KBM-7 (cell line): ENCODE measurements at regions not wholly inside any gene's neighbourhood (a gene's known extent, or its start where the extent isn't known, plus 50 kb on each side); places are given as distances from the start of the nearest gene placed in this dataset.
"Not testable (repeated sequence)": the region's sequence is repeated elsewhere in the genome, so short reads cannot be mapped to it uniquely, and the experiment has no call there.

Source experiments
- DNase-seq: peaks from one replicate; pipeline ENCODE4 v3.0.0-alpha.2; 2015
- in situ Hi-C: fragments of 300-500 bp; cut with MboI; formaldehyde crosslinking; loops from 2 replicates; pipeline ENCODE4 v1.14.3; 2020; ENCODE audit warnings: low sequenced_read_pairs, low pct_unique_long_range_greater_than_20kb, mixed read lengths

DNA sequence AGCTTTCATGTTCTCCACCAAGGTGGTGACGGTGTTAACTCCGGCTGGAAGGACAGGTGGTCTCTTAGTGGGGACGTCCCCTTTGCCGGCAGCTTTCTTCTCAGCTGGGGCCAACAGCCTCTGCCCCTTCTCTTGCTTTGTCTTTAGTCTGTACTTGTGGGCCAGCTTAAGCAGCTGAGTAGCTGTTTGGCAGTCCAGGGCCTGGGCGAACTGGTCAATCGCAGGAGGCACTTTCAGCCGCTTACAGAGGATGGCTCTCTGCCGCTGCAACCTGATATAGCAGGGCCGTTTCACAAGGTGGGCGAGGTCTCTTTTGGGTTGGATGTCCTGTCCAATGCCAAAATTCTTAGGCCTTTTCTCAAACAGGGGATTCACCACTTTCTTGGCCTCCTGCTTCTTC, 210.3 kb downstream of the TRIML1 start:
- in situ Hi-C loops, DNase-seq: not testable (repeated sequence)

DNA sequence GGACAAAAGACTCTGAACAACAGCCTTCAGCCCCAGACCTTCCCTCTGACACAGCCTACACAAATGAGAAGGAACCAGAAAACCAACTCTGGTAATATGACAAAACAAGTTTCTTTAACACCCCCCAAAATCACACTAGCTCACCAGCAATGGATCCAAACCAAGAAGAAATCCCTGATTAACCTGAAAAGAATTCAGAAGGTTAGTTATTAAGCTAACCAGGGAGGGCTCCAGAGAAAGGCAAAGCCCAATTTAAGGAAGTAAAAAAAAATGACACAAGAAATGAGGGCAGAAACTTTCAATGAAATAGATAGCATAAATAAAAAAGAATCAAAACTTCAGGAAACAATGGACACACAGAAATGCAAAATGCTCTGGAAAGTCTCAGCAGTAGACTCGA, 224.0 kb downstream of the TRIML1 start:
- in situ Hi-C loops = no loop called here
- DNase-seq = no peak

GRCh38 chr4:188370777-188371176, 231.5 kb downstream of the TRIML1 start:
- DNase-seq = no peak
- in situ Hi-C loops = no loop called here

DNA sequence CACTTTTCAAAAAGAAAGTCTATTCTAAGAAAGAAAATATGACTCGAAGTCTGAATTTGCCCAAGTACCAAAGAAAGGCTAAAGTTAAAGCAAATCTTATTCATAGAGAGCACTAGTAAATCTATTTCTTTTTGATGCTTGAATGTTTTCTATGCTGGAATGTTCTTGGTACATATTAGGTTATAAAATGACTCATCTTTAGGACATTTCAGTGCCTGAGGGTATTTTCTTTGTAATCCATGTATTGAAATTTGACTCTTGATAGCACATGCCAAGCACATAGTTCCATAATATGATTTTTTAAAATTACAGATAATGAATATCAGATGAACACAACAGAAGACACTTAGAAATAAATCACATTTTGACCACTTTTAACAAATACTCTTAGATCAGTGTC, 232.8 kb downstream of the TRIML1 start:
- DNase-seq = no peak
- in situ Hi-C loops = no loop called here

- DNase-seq = peak; percentile 15
- in situ Hi-C loops = no loop called here
Measured at GRCh38 chr4:188372829-188373228, 233.6 kb downstream of the TRIML1 start.

- in situ Hi-C loops = no loop called here
- DNase-seq = no peak
Measured at GRCh38 chr4:188374871-188375270, 235.6 kb downstream of the TRIML1 start.

- no peak for DNase-seq
- in situ Hi-C loops = no loop called here
Measured at GRCh38 chr4:188377816-188378215, 238.6 kb downstream of the TRIML1 start.

DNA sequence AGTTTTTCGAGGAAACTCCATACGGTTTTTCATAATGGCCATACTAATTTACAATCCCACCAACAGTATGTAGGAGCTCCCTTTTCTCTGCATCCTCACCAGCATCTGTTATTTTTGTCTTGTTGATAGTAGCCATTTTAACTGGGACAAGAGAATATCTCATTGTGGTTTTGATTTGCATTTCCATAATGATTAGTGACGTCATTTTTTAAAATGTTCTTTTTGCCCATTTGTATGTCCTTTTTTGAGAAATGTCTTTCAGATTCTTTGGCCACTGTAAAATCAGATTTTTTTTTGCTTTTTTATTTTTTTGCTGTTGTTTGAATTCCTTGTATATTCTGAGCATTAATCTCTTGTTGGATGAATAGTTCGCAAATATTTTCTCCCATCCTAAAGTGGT, 243.9 kb downstream of the TRIML1 start:
- DNase-seq = no peak
- in situ Hi-C loops = no loop called here

- no peak for DNase-seq
- in situ Hi-C loops = no loop called here
Measured at GRCh38 chr4:188387179-188387791, 248.0 kb downstream of the TRIML1 start.

DNA sequence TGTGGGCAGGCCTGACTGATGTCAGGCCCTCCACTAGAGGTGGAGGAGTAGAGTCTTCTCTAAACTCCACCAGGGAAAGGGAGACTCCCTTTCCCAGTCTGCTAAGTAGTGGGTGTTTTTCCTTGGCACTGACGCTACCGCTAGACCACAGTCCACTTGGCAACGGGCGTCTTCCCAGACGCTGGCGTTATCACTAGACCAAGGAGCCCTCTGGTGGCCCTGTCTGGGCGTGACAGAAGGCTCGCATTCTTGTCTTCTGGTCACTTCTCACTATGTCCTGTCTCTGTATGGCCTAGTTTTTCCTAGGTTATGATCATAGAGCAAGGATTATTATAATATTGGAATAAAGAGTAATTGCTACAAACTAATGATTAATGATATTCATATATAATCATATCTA, 252.1 kb downstream of the TRIML1 start:
- in situ Hi-C loops, DNase-seq: not testable (repeated sequence)

DNA sequence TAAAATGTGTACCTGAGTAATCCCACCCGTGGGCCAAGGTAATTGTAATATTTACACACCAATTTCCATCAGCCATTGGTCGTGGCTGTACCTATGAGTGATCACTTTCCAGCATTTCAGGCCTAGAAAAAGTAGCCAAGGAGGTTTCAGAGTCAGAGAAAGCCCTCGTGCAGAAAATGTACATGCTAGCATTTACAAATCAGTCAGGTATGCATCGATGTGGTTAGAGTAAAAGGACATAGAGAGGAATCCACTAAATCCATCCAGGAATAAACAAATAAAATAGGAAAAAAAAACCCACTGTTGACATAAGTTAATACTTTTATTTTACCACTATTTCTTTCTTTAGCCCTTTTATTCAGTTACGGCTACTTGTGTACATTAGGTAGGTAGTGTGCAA, 256.8 kb downstream of the TRIML1 start:
- in situ Hi-C loops = no loop called here
- DNase-seq = no peak

DNA sequence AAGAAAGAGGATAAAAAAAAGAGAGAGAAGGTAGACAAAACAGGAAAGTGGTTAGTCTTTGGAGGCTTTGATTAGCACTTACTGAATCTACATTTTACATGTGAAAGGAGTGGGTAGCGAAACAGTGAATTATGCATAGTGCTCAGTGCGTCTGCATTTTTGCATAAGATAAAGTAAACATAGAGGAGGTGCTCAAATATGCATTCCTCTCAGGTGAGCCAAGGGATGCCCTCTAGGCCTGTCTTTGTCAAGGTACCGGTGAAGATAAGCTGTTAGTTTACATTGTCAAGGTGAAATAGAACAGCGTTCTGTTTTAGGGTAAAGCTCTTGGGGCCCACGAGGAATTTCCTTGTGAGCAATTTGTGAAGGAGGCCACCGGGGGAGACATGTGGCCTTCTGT, 260.6 kb downstream of the TRIML1 start:
- in situ Hi-C loops = no loop called here
- DNase-seq = no peak

DNA sequence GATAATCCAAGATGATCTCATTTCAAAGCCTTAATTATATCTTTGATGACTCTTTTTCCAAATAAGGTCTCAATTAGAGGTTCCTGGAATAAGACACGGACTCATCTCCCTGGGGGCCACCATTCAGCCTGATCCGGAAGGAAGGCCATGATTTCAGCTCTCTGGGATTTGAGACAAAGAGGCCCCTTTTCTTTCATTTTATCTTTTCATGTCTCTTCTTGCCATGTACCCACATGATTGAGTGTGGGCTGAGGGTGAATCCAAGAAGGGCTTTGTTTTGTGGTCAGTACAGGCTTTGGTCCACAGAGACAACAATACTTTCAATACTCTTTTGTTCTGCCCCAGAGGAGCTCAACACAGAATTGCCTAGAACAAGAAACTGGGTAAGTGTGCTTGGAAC, 261.2 kb downstream of the TRIML1 start:
- in situ Hi-C loops = no loop called here
- no peak for DNase-seq

DNA sequence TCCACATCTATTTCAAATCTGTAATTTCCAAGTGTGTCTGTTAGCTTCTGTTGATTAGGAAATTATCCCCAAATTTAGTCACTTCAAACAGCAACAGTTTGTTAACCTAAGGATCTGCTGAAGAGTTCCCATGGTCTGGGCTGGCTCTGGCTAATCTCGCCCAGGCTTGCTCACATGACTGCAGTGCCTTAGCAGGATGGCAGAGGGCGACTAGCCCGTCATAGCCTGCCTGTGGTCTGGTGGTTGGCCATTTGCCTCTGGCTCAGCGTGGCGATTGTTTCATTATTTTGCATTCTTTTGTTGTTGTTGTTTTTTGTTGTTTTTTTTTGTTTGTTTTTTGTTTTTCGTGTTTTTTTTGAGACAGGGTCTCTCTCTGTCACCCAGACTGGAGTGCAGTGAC, 264.0 kb downstream of the TRIML1 start:
- DNase-seq = no peak
- in situ Hi-C loops = no loop called here

DNA sequence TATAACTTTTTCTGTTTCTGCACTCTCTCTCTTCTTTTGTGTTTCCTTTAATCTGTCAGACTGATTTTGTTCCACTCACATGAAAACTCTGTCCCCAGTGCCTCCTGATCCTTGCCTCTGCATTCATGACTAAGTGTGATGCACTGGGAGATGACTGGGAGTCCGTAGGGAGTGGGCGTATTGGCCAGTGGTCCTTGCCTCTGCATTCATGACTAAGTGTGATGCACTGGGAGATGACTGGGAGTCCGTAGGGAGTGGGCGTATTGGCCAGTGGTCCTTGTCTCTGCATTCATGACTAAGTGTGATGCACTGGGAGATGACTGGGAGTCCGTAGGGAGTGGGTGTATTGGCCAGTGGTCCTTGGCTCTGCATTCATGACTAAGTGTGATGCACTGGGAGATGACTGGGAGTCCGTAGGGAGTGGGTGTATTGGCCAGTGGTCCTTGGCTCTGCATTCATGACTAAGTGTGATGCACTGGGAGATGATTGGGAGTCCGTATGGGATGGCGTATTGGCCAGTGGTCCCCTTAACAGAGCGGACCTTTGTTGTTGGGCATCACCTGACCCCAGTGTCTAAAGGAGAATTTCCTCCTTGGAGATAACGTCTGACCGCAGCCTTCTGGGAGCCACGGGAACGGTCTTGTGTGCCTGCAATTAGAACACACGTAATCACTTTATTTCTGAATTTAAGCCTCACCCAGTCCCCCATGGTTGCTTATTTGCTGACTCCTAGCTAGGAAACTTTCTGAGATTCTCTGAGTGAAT, 266.0 kb downstream of the TRIML1 start:
- in situ Hi-C loops, DNase-seq: not testable (repeated sequence)

GRCh38 chr4:188408244-188409030, 269.2 kb downstream of the TRIML1 start:
- in situ Hi-C loops = no loop called here
- no peak for DNase-seq

DNA sequence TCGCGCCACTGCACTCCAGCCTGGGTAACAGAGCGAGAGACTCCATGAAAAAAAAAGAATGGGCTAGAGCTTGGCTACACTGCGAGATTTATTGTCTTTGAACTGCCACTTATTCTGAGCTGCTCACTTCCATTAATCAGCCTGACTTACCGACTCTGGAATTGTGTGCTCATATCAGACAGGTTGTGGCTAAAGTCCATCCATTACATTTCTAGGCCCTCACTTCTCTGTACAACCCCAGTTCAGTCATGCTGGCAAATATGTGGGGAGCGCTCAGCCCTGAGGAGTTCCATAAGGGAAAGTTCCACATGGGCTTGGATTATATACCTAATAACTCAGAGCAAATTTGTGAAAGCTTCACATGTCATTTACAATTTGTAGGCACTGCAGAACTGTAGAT, 270.6 kb downstream of the TRIML1 start:
- in situ Hi-C loops = no loop called here
- no peak for DNase-seq

- in situ Hi-C loops = no loop called here
- DNase-seq = no peak
Measured at GRCh38 chr4:188411805-188412204, 272.6 kb downstream of the TRIML1 start.

DNA sequence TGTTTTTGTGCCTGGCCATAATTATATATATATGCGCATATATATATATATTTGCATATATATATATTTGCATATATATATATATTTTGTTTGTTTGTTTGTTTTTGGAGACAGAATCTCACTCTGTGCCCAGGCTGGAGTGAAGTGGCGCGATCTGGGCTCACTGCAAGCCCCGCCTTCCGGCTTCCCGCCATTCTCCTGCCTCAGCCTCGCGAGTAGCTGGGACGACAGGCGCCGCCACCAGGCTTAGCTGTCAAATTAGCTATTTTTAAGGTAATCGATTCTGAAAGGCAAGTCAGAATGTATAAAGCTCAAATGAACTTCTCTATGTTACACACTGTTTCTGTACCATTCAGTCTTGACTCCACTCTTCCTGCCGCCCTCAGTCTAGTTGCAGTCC, 273.3 kb downstream of the TRIML1 start:
- in situ Hi-C loops = no loop called here
- no peak for DNase-seq

DNA sequence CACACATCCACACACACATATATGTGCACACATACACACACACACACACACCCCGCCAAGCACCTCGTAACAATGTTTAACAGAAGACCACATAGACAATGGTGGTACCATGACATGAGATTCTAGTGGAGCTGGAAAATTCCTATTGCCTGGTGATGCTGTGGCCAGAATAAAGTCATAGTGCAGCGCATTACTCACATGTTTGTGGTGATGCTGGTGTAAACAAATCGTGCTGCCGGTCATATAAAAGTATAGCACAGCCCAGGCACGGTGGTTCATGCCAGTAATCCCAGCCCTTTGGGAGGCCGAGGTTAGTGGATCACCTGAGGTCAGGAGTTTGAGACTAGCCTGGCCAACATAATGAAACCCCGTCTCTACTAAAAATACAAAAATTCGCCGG, 275.2 kb downstream of the TRIML1 start:
- in situ Hi-C loops = no loop called here
- no peak for DNase-seq
